CD4-positive, alpha-beta memory T cell (primary cell): ENCODE measurements at regions not wholly inside any gene's neighbourhood (a gene's known extent, or its start where the extent isn't known, plus 50 kb on each side); places are given as distances from the start of the nearest gene placed in this dataset.
"Not testable (repeated sequence)": the region's sequence is repeated elsewhere in the genome, so short reads cannot be mapped to it uniquely, and the experiment has no call there.

Experiments used
- CTCF ChIA-PET: fragments of 350-600 bp; sonication (Branson Sonifier 250); formaldehyde crosslinking; loops from one replicate; lab custom pipeline; 2021; ENCODE audit warnings: inconsistent platforms; ENCODE audit not compliant: partially characterized antibody; lab: Charles Lee
- POLR2A ChIA-PET: fragments of 350-600 bp; sonication (Branson Sonifier 250); formaldehyde crosslinking; loops from one replicate; lab custom pipeline; 2021; ENCODE audit not compliant: partially characterized antibody; lab: Charles Lee
- DNase-seq, 5 donors: peaks; one replicate each; pipeline versions ENCODE4 v3.0.0 to v3.0.0-alpha.2; 2020 to 2022; ENCODE audit warnings: mixed read lengths in 1 of 5
- H3K27ac ChIP-seq: one replicate; pipeline ENCODE4 v1.7.0; 2013; ENCODE audit warnings: low read depth, low read length
- H3K27me3 ChIP-seq: 2 replicates; pipeline ENCODE4 v1.7.0; 2013; ENCODE audit warnings: mild to moderate bottlenecking, low read length, moderate library complexity; ENCODE audit not compliant: insufficient read depth
- H3K36me3 ChIP-seq: 2 replicates; pipeline ENCODE4 v1.7.0; 2013; ENCODE audit warnings: mild to moderate bottlenecking, low read length, moderate library complexity; ENCODE audit not compliant: insufficient read depth
- H3K4me1 ChIP-seq: 2 replicates; pipeline ENCODE4 v1.7.0; 2013; ENCODE audit warnings: mild to moderate bottlenecking, low read length, moderate library complexity; ENCODE audit not compliant: insufficient read depth
- H3K4me3 ChIP-seq, 2 donors: one replicate each; pipeline ENCODE4 v1.7.0; 2013; ENCODE audit warnings: low read length in 2 of 2, mild to moderate bottlenecking in 1 of 2
- H3K9me3 ChIP-seq, 2 donors: one replicate each; pipeline ENCODE4 v1.7.0; 2013; ENCODE audit warnings: low read length in 2 of 2, control low read depth in 1 of 2; ENCODE audit not compliant: control insufficient read depth in 1 of 2
- H3K27ac Mint-ChIP-seq, 7 donors: one replicate each; pipeline ENCODE4 v1.8.0; 2020 to 2021; ENCODE audit warnings: mixed read lengths in 7 of 7, mild to moderate bottlenecking in 6 of 7, inconsistent platforms in 3 of 7, moderate library complexity in 3 of 7
- H3K27me3 Mint-ChIP-seq, 2 donors: one replicate each; pipeline ENCODE4 v1.8.0; 2020 to 2021; ENCODE audit warnings: mixed read lengths in 2 of 2
- H3K36me3 Mint-ChIP-seq, 2 donors: one replicate each; pipeline ENCODE4 v1.8.0; 2020 to 2021; ENCODE audit warnings: mixed read lengths in 2 of 2, inconsistent platforms in 1 of 2, mild to moderate bottlenecking in 1 of 2
- H3K4me1 Mint-ChIP-seq, 4 donors: one replicate each; pipeline ENCODE4 v1.8.0; 2020 to 2021; ENCODE audit warnings: mixed read lengths in 4 of 4, mild to moderate bottlenecking in 1 of 4
- H3K4me3 Mint-ChIP-seq, 8 donors: one replicate each; pipeline ENCODE4 v1.8.0; 2020 to 2021; ENCODE audit warnings: mixed read lengths in 8 of 8, mild to moderate bottlenecking in 7 of 8, moderate library complexity in 6 of 8, inconsistent platforms in 3 of 8
- H3K9me3 Mint-ChIP-seq, 8 donors: one replicate each; pipeline ENCODE4 v1.8.0; 2020 to 2021; ENCODE audit warnings: mixed read lengths in 8 of 8, mild to moderate bottlenecking in 5 of 8, inconsistent platforms in 3 of 8, moderate library complexity in 1 of 8
- intact Hi-C: fragments of 100-400 bp; cut with micrococcal nuclease; formaldehyde crosslinking; loops from one replicate; pipeline ENCODE4 v1.15.1; 2023

GRCh38 chr6:113719545-113719944, 137.6 kb upstream of the MARCKS start:
- Mint-ChIP-seq H3K27me3 (peaks cover 2 to 4% of the 10 kb centered on the region in 2 donors), H3K27ac (no peak overlapping the region)
- POLR2A ChIA-PET: no interaction called here

GRCh38 chr6:113723182-113723581, 134.0 kb upstream of the MARCKS start:
- Histone ChIP-seq H3K4me1 (no peaks in the 10 kb centered on the region), H3K27ac (no peak overlapping the region), H3K27me3 (no peaks in the 10 kb centered on the region), H3K4me3 (no peak overlapping the region), H3K9me3 (no peaks in the 10 kb centered on the region), H3K36me3 (no peaks in the 10 kb centered on the region)
- POLR2A ChIA-PET: no interaction called here
- no peaks in the 10 kb centered on the region for H3K4me1 Mint-ChIP-seq
- H3K9me3 Mint-ChIP-seq: peaks cover 0 to 4% (median 0%) of the 10 kb centered on the region in 8 donors
- no peak overlapping the region for H3K27ac Mint-ChIP-seq
- CTCF ChIA-PET: no interaction called here
- no peak for DNase-seq
- peaks cover 1 to 2% of the 10 kb centered on the region in 2 donors for H3K27me3 Mint-ChIP-seq
- intact Hi-C loops: no loop called here
- no peaks in the 10 kb centered on the region for H3K36me3 Mint-ChIP-seq
- H3K4me3 Mint-ChIP-seq: no peak overlapping the region

More at GRCh38 chr6:113719545-113719944, 137.6 kb upstream of the MARCKS start:
- Mint-ChIP-seq H3K9me3 (no peaks in the 10 kb centered on the region), H3K4me1 (no peaks in the 10 kb centered on the region), H3K36me3 (no peaks in the 10 kb centered on the region), H3K4me3 (no peak overlapping the region)
- H3K27me3 ChIP-seq: no peaks in the 10 kb centered on the region
- H3K36me3 ChIP-seq: no peaks in the 10 kb centered on the region
- CTCF ChIA-PET: no interaction called here
- H3K27ac ChIP-seq: no peak overlapping the region
- no peaks in the 10 kb centered on the region for H3K9me3 ChIP-seq
- intact Hi-C loops: no loop called here
- H3K4me3 ChIP-seq: no peak overlapping the region
- no peaks in the 10 kb centered on the region for H3K4me1 ChIP-seq
- DNase-seq: no peak

- H3K4me1 ChIP-seq, H3K27ac ChIP-seq, H3K4me1 Mint-ChIP-seq, POLR2A ChIA-PET, H3K9me3 Mint-ChIP-seq, H3K4me3 Mint-ChIP-seq, H3K27me3 ChIP-seq, CTCF ChIA-PET, H3K27me3 Mint-ChIP-seq, H3K36me3 ChIP-seq, H3K4me3 ChIP-seq, intact Hi-C loops, H3K9me3 ChIP-seq, H3K27ac Mint-ChIP-seq, DNase-seq, H3K36me3 Mint-ChIP-seq: not testable (repeated sequence)
Observed at GRCh38 chr6:113724927-113725326, 132.2 kb upstream of the MARCKS start.

DNA sequence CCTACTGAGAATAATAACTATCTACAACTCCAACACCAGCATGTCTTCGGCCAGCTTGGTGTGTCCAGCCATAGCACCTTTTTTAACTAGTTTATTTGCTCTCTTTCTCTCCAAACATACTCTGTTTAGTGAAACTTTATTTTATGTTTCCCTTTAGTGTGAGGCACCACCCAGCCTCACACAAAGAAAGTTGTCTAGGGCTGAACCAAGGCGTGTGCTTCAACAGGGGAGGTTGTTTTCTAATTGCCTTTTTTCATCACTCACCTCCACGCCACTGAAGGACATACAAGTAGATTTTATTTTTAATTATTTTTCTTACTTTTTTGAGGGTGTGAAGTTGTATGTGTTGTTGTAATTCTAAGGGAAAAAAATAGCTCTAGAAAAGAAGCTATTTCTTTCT, 125.6 kb upstream of the MARCKS start:
- H3K27me3 ChIP-seq: no peaks in the 10 kb centered on the region
- intact Hi-C loops: no loop called here
- H3K4me1 ChIP-seq: no peaks in the 10 kb centered on the region
- ChIA-PET POLR2A (no interaction called here), CTCF (no interaction called here)
- H3K4me3 ChIP-seq: no peak overlapping the region
- Mint-ChIP-seq H3K4me1 (no peaks in the 10 kb centered on the region), H3K4me3 (no peak overlapping the region), H3K27ac (no peak overlapping the region), H3K27me3 (peaks cover 1% of the 10 kb centered on the region in 2 donors), H3K36me3 (no peaks in the 10 kb centered on the region), H3K9me3 (peaks cover 0 to 2% (median 0%) of the 10 kb centered on the region in 8 donors)
- no peak for DNase-seq
- no peaks in the 10 kb centered on the region for H3K9me3 ChIP-seq
- no peaks in the 10 kb centered on the region for H3K36me3 ChIP-seq
- H3K27ac ChIP-seq: no peak overlapping the region

DNA sequence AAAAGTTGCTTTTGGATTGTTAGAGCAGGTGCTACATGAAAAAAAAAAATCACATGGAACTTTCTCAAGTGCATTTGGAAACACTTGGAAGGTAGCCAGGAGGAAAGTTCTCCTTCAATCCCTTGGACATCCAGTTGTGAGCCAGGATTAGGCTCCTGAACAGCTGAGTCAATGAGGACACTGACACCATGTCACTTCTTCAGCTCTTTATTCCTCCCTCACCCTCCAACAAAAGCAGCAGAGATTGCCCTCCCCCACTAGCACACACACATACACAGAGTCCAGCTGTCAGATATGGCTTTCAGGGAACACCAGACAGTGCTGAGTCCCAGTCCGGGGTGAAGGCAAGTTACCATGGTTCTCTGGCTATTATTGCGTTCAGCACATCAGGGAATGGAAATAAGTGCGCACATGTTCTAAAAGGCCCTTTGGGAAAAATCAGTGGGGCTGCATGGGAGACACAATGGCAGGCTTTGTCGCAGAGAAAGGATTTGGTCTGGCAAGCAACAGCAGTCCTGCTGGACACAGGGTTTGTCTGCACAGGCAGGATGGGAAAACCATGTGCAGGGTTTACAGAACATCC, 124.7 kb upstream of the MARCKS start:
- Mint-ChIP-seq H3K4me3 (no peak overlapping the region), H3K9me3 (peaks cover 0 to 2% (median 0%) of the 10 kb centered on the region in 8 donors), H3K36me3 (no peaks in the 10 kb centered on the region), H3K27me3 (peaks cover 1% of the 10 kb centered on the region in 2 donors), H3K4me1 (no peaks in the 10 kb centered on the region), H3K27ac (no peak overlapping the region)
- ChIA-PET CTCF (no interaction called here), POLR2A (no interaction called here)
- Histone ChIP-seq H3K4me3 (no peak overlapping the region), H3K27ac (no peak overlapping the region), H3K4me1 (no peaks in the 10 kb centered on the region), H3K36me3 (no peaks in the 10 kb centered on the region), H3K27me3 (no peaks in the 10 kb centered on the region), H3K9me3 (no peaks in the 10 kb centered on the region)
- DNase-seq: no peak
- intact Hi-C loops: no loop called here

GRCh38 chr6:113733381-113733780, 123.8 kb upstream of the MARCKS start:
- no peak for DNase-seq
- ChIA-PET CTCF (no interaction called here), POLR2A (no interaction called here)
- Histone ChIP-seq H3K9me3 (no peaks in the 10 kb centered on the region), H3K4me3 (no peak overlapping the region), H3K27ac (no peak overlapping the region), H3K36me3 (no peaks in the 10 kb centered on the region), H3K4me1 (no peaks in the 10 kb centered on the region), H3K27me3 (no peaks in the 10 kb centered on the region)
- Mint-ChIP-seq H3K9me3 (peaks cover 0 to 2% (median 0%) of the 10 kb centered on the region in 8 donors), H3K4me3 (no peak overlapping the region), H3K27ac (no peak overlapping the region), H3K4me1 (no peaks in the 10 kb centered on the region), H3K27me3 (peaks cover 1% of the 10 kb centered on the region in 2 donors), H3K36me3 (no peaks in the 10 kb centered on the region)
- intact Hi-C loops: no loop called here

- ChIA-PET POLR2A (no interaction called here), CTCF (no interaction called here)
- intact Hi-C loops: no loop called here
- Histone ChIP-seq H3K4me3 (no peak overlapping the region), H3K27ac (no peak overlapping the region), H3K4me1 (no peaks in the 10 kb centered on the region), H3K27me3 (no peaks in the 10 kb centered on the region), H3K9me3 (no peaks in the 10 kb centered on the region), H3K36me3 (no peaks in the 10 kb centered on the region)
- H3K27me3 Mint-ChIP-seq: peaks cover 1 to 2% of the 10 kb centered on the region in 2 donors
- no peaks in the 10 kb centered on the region for H3K9me3 Mint-ChIP-seq
- no peaks in the 10 kb centered on the region for H3K4me1 Mint-ChIP-seq
- DNase-seq: no peak
- H3K36me3 Mint-ChIP-seq: no peaks in the 10 kb centered on the region
- H3K27ac Mint-ChIP-seq: no peak overlapping the region
- H3K4me3 Mint-ChIP-seq: no peak overlapping the region
Observed at GRCh38 chr6:113734982-113735381, 122.2 kb upstream of the MARCKS start.

- ChIA-PET POLR2A (no interaction called here), CTCF (no interaction called here)
- Mint-ChIP-seq H3K9me3 (no peaks in the 10 kb centered on the region), H3K36me3 (no peaks in the 10 kb centered on the region), H3K4me3 (no peak overlapping the region), H3K27ac (no peak overlapping the region), H3K4me1 (no peaks in the 10 kb centered on the region), H3K27me3 (peaks cover 1 to 2% of the 10 kb centered on the region in 2 donors)
- Histone ChIP-seq H3K27me3 (no peaks in the 10 kb centered on the region), H3K27ac (no peak overlapping the region), H3K9me3 (no peaks in the 10 kb centered on the region), H3K4me3 (no peak overlapping the region), H3K36me3 (no peaks in the 10 kb centered on the region), H3K4me1 (no peaks in the 10 kb centered on the region)
- DNase-seq: no peak
- intact Hi-C loops: no loop called here
Observed at GRCh38 chr6:113735491-113735890, 121.7 kb upstream of the MARCKS start.
